Heart left ventricle (tissue), 13 donors: ENCODE measurements at regions not wholly inside any gene's neighbourhood (a gene's known extent, or its start where the extent isn't known, plus 50 kb on each side); places are given as distances from the start of the nearest gene placed in this dataset.

Experiments
- CTCF ChIP-seq, 12 donors: fragments of 200-600 bp; sonication (generic) in 4 of 12; IDR thresholded peaks; one replicate each; pipeline versions ENCODE4 v1.5.0 to v1.8.0; 2018 to 2022; ENCODE audit warnings: antibody characterized with exemption in 12 of 12, mild to moderate bottlenecking in 5 of 12
- POLR2A ChIP-seq, 2 donors: fragments of 450-650 bp; IDR thresholded peaks; one replicate each; pipeline ENCODE4 v1.6.1; 2017; ENCODE audit warnings: antibody characterized with exemption in 2 of 2, mild to moderate bottlenecking in 2 of 2, moderate library complexity in 2 of 2
- donor health status: ischemic (EF 13 %, LVEDD 7.1; RV severe dilation, severe dysfunction).
- donor health status: DM: no; HTN: yes; CAD: no.
- donor health status: DM: no; HTN: no; CAD: no.
- donor health status: ischemic (EF 25% LVEDD 6.9; RV normal size, moderate dysfunction).
- donor health status: ischemic (EF 25% LVEDD 5.7; RV mildly dilated, moderate dysfunction).
- donor health status: ischemic (EF 35%, LVEDD 5.7; RV mildly dilated, moderate dysfunction).
- donor health status: nonischemic (EF 11% LVEDD 7.7; RV severe dilation, severe dysfunction).
- donor health status: DM: yes; HTN: yes; CAD: no.
- donor health status: PGD.
- donor health status: ischemic (EF 29% LVEDD 5.4; RV normal size, mild dysfunction).
- donor health status: nonischemic (EF 23%, LVEDD 6.1; RV moderate dilation, normal function).

- TF ChIP-seq CTCF (IDR thresholded peaks at IDR 0.05): no peak
- TF ChIP-seq POLR2A (IDR thresholded peaks at IDR 0.05): no peak
Measured at GRCh38 chr6:25175681-25176080, 103.5 kb upstream of the CARMIL1 start.
